SU-DHL-6 (cell line): ENCODE measurements at regions not wholly inside any gene's neighbourhood (a gene's known extent, or its start where the extent isn't known, plus 50 kb on each side); places are given as distances from the start of the nearest gene placed in this dataset.

Experiments used
- CTCF ChIP-seq: fragments of 200-600 bp; sonication (generic); IDR thresholded peaks from one replicate; pipeline ENCODE4 v1.5.1; 2017; ENCODE audit warnings: antibody characterized with exemption, mild to moderate bottlenecking, low read length, moderate library complexity; ENCODE audit not compliant: insufficient read depth, poor library complexity, severe bottlenecking
- EZH2phosphoT487 ChIP-seq: fragments of 200-600 bp; sonication (generic), shearing (Covaris generic); conservative IDR thresholded peaks from 2 replicates; pipeline ENCODE4 v1.6.1; 2018; ENCODE audit warnings: mild to moderate bottlenecking, antibody characterized with exemption, low read length, moderate library complexity, mixed read lengths

- TF ChIP-seq CTCF (no peak), EZH2phosphoT487 (no peak)
Measured at GRCh38 chr5:88594441-88594840, 288.5 kb downstream of the MEF2C start.
